A673 (cell line): ENCODE measurements at regions not wholly inside any gene's neighbourhood (a gene's known extent, or its start where the extent isn't known, plus 50 kb on each side); places are given as distances from the start of the nearest gene placed in this dataset.

ENCODE experiments used
- BruUV-seq: library from RNA; stranded (reverse); fragments of 400-500 nt; replicated peaks from 2 replicates; lab custom pipeline; 2021; lab: Mats Ljungman, UMichigan
- CTCF ChIA-PET: fragments of 300-600 bp; sonication (Branson Sonifier 250); formaldehyde crosslinking; loops from one replicate; lab custom pipeline; 2022; ENCODE audit warnings: antibody characterized with exemption; lab: Charles Lee
- POLR2A ChIA-PET: fragments of 300-600 bp; sonication (Branson Sonifier 250); formaldehyde crosslinking; loops from one replicate; lab custom pipeline; 2022; ENCODE audit warnings: antibody characterized with exemption; ENCODE audit not compliant: low non-redundant PET; lab: Charles Lee
- DNase-seq: peaks from one replicate; pipeline ENCODE4 v3.0.0-alpha.2; 2015; ENCODE audit warnings: low spot score
- H3K27ac ChIP-seq: fragments of 200-600 bp; sonication (generic); 2 replicates; pipeline ENCODE4 v1.5.1; 2016; ENCODE audit warnings: mixed run types, low read depth, mild to moderate bottlenecking, mixed read lengths, antibody characterized with exemption, low read length; ENCODE audit not compliant: poor library complexity, severe bottlenecking
- H3K27me3 ChIP-seq: fragments of 200-600 bp; sonication (generic); replicated peaks from 2 replicates; pipeline ENCODE4 v1.6.1; 2017; ENCODE audit warnings: mixed run types, low read depth, mild to moderate bottlenecking, mixed read lengths, antibody characterized with exemption, low read length; ENCODE audit not compliant: insufficient read depth, poor library complexity
- H3K36me3 ChIP-seq: fragments of 200-600 bp; sonication (generic); 2 replicates; pipeline ENCODE4 v1.6.1; 2016; ENCODE audit warnings: mixed run types, mild to moderate bottlenecking, mixed read lengths, antibody characterized with exemption, low read length; ENCODE audit not compliant: insufficient read depth, poor library complexity, severe bottlenecking
- H3K4me1 ChIP-seq: fragments of 200-600 bp; sonication (generic); 2 replicates; pipeline ENCODE4 v1.6.1; 2017; ENCODE audit warnings: mixed run types, mild to moderate bottlenecking, mixed read lengths, antibody characterized with exemption, low read length; ENCODE audit not compliant: insufficient read depth, poor library complexity, severe bottlenecking
- H3K4me3 ChIP-seq: fragments of 200-600 bp; sonication (generic); 2 replicates; pipeline ENCODE4 v1.5.1; 2016; ENCODE audit warnings: low read depth, mixed run types, mild to moderate bottlenecking, mixed read lengths, low read length; ENCODE audit not compliant: poor library complexity, severe bottlenecking
- H3K9me3 ChIP-seq: fragments of 200-600 bp; sonication (generic); 2 replicates; pipeline ENCODE4 v1.6.1; 2016; ENCODE audit warnings: mixed run types, low read depth, mild to moderate bottlenecking, mixed read lengths, antibody characterized with exemption, low read length; ENCODE audit not compliant: poor library complexity, severe bottlenecking
- EZH2 ChIP-seq: fragments of 200-600 bp; sonication (generic); IDR thresholded peaks from 2 replicates; pipeline ENCODE4 v1.6.1; 2017; ENCODE audit warnings: borderline replicate concordance, low read depth, mild to moderate bottlenecking, mixed read lengths, antibody characterized with exemption, low read length; ENCODE audit not compliant: poor library complexity, severe bottlenecking
- intact Hi-C: fragments of 100-400 bp; cut with micrococcal nuclease; formaldehyde crosslinking; loops from one replicate; pipeline ENCODE4 v1.10.0; 2022; ENCODE audit not compliant: unreplicated experiment
- TF ChIP-seq, protein P1 (sequence below): fragments of 300-800, 200-600 bp; sonication (generic); conservative IDR thresholded peaks from 2 replicates; pipeline ENCODE4 v1.5.1; 2017; ENCODE audit warnings: low read depth, mild to moderate bottlenecking, antibody characterized with exemption, low read length, moderate library complexity, mixed read lengths

DNA sequence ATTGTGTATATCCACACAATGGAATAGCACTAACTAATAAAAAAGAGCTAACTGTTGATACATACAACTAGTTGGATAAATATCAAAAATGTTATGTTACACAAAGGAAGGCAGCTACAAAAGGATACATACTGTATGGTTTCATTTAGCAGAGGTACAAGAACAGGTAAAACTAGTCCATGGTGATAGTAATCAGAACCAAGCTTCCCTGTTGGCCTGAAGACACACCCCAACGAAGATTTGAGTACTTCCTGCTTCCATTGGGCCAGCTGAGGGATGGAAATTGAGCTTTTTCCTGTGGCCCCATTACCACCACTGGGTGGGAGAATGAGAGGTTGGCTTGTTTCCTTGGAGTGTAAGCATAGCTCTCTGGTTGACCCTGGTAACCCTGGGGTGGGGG is 117.3 kb upstream of the CADPS start:
- Histone ChIP-seq H3K27me3 (peaks cover 4% of the 10 kb centered on the region), H3K4me3 (no peak overlapping the region), H3K9me3 (no peaks in the 10 kb centered on the region), H3K36me3 (no peaks in the 10 kb centered on the region), H3K4me1 (no peaks in the 10 kb centered on the region), H3K27ac (no peak overlapping the region)
- POLR2A ChIA-PET, result no interaction called here
- CTCF ChIA-PET, result no interaction called here
- no TSS peak for BruUV-seq
- no peak for TF ChIP-seq EZH2
- TF ChIP-seq, protein P1, sequence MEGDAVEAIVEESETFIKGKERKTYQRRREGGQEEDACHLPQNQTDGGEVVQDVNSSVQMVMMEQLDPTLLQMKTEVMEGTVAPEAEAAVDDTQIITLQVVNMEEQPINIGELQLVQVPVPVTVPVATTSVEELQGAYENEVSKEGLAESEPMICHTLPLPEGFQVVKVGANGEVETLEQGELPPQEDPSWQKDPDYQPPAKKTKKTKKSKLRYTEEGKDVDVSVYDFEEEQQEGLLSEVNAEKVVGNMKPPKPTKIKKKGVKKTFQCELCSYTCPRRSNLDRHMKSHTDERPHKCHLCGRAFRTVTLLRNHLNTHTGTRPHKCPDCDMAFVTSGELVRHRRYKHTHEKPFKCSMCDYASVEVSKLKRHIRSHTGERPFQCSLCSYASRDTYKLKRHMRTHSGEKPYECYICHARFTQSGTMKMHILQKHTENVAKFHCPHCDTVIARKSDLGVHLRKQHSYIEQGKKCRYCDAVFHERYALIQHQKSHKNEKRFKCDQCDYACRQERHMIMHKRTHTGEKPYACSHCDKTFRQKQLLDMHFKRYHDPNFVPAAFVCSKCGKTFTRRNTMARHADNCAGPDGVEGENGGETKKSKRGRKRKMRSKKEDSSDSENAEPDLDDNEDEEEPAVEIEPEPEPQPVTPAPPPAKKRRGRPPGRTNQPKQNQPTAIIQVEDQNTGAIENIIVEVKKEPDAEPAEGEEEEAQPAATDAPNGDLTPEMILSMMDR, result no peak
- intact Hi-C loops, result no loop called here
- no peak for DNase-seq

DNA sequence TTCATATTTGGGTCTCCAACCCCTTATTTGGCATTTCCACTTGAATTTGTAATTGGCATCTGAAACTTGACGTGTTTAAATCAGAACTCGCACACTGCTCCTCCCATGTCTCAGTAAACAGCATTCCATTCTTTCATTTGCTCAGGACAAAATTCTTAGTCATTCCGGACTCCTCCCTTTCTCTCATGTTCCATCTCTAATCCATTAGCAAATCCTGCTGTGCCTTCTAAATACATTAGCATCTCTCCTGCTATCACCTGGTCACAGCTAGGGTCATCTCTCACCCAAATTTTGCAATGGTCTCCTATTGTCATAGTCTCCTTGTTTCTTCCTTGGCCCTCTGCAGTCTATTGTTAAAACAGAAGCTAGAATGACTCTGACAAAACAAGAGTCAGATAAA is 119.9 kb upstream of the CADPS start:
- CTCF ChIA-PET, result no interaction called here

DNA sequence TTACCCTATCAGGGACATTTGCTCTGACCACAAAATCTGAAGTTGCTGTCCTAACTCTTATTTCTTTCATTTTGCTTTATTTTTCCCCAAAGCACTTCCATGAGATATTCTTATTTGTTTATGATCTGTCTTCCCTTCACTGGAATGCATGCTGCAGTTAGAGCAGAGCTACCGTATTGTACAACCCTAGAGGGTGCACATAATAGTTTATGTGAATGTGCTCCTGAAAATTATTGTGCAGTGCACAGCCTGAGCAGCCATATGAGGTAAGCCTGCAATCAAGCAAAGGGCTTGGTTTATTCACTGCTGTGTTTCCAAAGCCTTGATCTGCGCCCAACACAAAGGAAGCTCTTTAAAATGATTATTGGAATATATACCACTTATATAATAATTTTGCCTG is 120.3 kb upstream of the CADPS start:
- CTCF ChIA-PET, result no interaction called here

More for the DNA sequence above, 119.9 kb upstream of the CADPS start:
- no peak overlapping the region for H3K27ac ChIP-seq
- TF ChIP-seq, protein P1, result no peak
- TF ChIP-seq EZH2, result no peak
- H3K9me3 ChIP-seq, result no peaks in the 10 kb centered on the region
- intact Hi-C loops, result no loop called here
- DNase-seq, result no peak
- POLR2A ChIA-PET, result no interaction called here
- no TSS peak for BruUV-seq
- no peaks in the 10 kb centered on the region for H3K4me1 ChIP-seq
- H3K27me3 ChIP-seq, result peaks cover 4% of the 10 kb centered on the region
- H3K36me3 ChIP-seq, result no peaks in the 10 kb centered on the region
- no peak overlapping the region for H3K4me3 ChIP-seq

More for the DNA sequence above, 120.3 kb upstream of the CADPS start:
- intact Hi-C loops, result no loop called here
- no peak overlapping the region for H3K27ac ChIP-seq
- no peaks in the 10 kb centered on the region for H3K9me3 ChIP-seq
- no peaks in the 10 kb centered on the region for H3K4me1 ChIP-seq
- H3K4me3 ChIP-seq, result no peak overlapping the region
- peaks cover 4% of the 10 kb centered on the region for H3K27me3 ChIP-seq
- H3K36me3 ChIP-seq, result no peaks in the 10 kb centered on the region
- BruUV-seq, result no TSS peak
- TF ChIP-seq EZH2, result no peak
- TF ChIP-seq, protein P1, result no peak
- POLR2A ChIA-PET, result no interaction called here
- no peak for DNase-seq
